IMR-90 (cell line): ENCODE measurements at regions not wholly inside any gene's neighbourhood (a gene's known extent, or its start where the extent isn't known, plus 50 kb on each side); places are given as distances from the start of the nearest gene placed in this dataset.

Experiments
- ATAC-seq: fragments of 200-7000 bp; cut with Tn5 transposase; 2 replicates; pipeline ENCODE4 v1.9.1; 2020; ENCODE audit warnings: low read depth, mild to moderate bottlenecking, moderate library complexity
- BruUV-seq: library from RNA; stranded (reverse); fragments of 400-500 nt; replicated peaks from 2 replicates; lab custom pipeline; 2021; lab: Mats Ljungman, UMichigan
- CTCF ChIA-PET: fragments of 300-600 bp; formaldehyde crosslinking; extraction: SDS; loops from one replicate; lab custom pipeline; 2021; ENCODE audit warnings: antibody characterized with exemption; lab: Yijun Ruan, JAX
- POLR2A ChIA-PET: fragments of 300-600 bp; sonication (Branson Sonifier 250); formaldehyde crosslinking; loops from one replicate; lab custom pipeline; 2022; ENCODE audit warnings: antibody characterized with exemption; ENCODE audit not compliant: unreplicated experiment; lab: Charles Lee
- DNase-seq: peaks from one replicate; pipeline ENCODE4 v3.0.0; 2013
- H2AFZ ChIP-seq: replicated peaks from 2 replicates; pipeline ENCODE3; 2013; ENCODE audit warnings: low read length, mild to moderate bottlenecking; ENCODE audit not compliant: poor library complexity
- H2AK5ac ChIP-seq: 2 replicates; pipeline ENCODE4 v1.6.1; 2013; ENCODE audit warnings: low read depth, low read length, inconsistent platforms
- H2AK9ac ChIP-seq: replicated peaks from 2 replicates; pipeline ENCODE3; 2013; ENCODE audit warnings: mild to moderate bottlenecking, low read depth, low read length, moderate library complexity; ENCODE audit not compliant: poor library complexity
- H2BK120ac ChIP-seq: 2 replicates; pipeline ENCODE4 v1.6.1; 2013; ENCODE audit warnings: low read depth, low read length, inconsistent platforms
- H2BK15ac ChIP-seq: 3 replicates; pipeline ENCODE4 v1.6.1; 2013; ENCODE audit warnings: low read depth, low read length, inconsistent platforms
- H2BK20ac ChIP-seq: 2 replicates; pipeline ENCODE4 v1.6.1; 2013; ENCODE audit warnings: low read depth, mild to moderate bottlenecking, inconsistent platforms, low read length, moderate library complexity
- H2BK5ac ChIP-seq: 2 replicates; pipeline ENCODE4 v1.6.1; 2013; ENCODE audit warnings: mild to moderate bottlenecking, low read depth, low read length, inconsistent platforms; ENCODE audit not compliant: poor library complexity, severe bottlenecking
- H3K14ac ChIP-seq: replicated peaks from 2 replicates; pipeline ENCODE4 v1.6.1; 2013; ENCODE audit warnings: low read depth, low read length, inconsistent platforms
- H3K18ac ChIP-seq: 2 replicates; pipeline ENCODE4 v1.6.1; 2013; ENCODE audit warnings: low read depth, low read length, control low read depth
- H3K23ac ChIP-seq: 2 replicates; pipeline ENCODE4 v1.6.1; 2013; ENCODE audit warnings: low read depth, low read length, inconsistent platforms
- H3K27ac ChIP-seq: 2 replicates; pipeline ENCODE4 v1.5.1; 2013; ENCODE audit warnings: mild to moderate bottlenecking, control low read depth, low read length; ENCODE audit not compliant: insufficient read depth
- H3K27me3 ChIP-seq: 2 replicates; pipeline ENCODE4 v1.6.1; 2013; ENCODE audit warnings: low read length; ENCODE audit not compliant: control insufficient read depth, insufficient read depth
- H3K36me3 ChIP-seq: 2 replicates; pipeline ENCODE4 v1.6.1; 2013; ENCODE audit warnings: low read length, mixed read lengths; ENCODE audit not compliant: control insufficient read depth, insufficient read depth
- H3K4ac ChIP-seq: 2 replicates; pipeline ENCODE4 v1.6.1; 2013; ENCODE audit warnings: low read depth, low read length, inconsistent platforms
- H3K4me1 ChIP-seq: 2 replicates; pipeline ENCODE4 v1.6.1; 2013; ENCODE audit warnings: low read length, mixed read lengths; ENCODE audit not compliant: control insufficient read depth, insufficient read depth
- H3K4me2 ChIP-seq: 2 replicates; pipeline ENCODE4 v1.6.1; 2013; ENCODE audit warnings: low read depth, mild to moderate bottlenecking, control low read depth, low read length, moderate library complexity
- H3K4me3 ChIP-seq: 2 replicates; pipeline ENCODE4 v1.5.1; 2013; ENCODE audit warnings: low read depth, mild to moderate bottlenecking, control low read depth, low read length, moderate library complexity; ENCODE audit not compliant: insufficient read depth
- H3K56ac ChIP-seq: 2 replicates; pipeline ENCODE4 v1.6.1; 2013; ENCODE audit warnings: low read length, inconsistent platforms; ENCODE audit not compliant: insufficient read depth; ENCODE audit errors: extremely low read depth
- H3K79me1 ChIP-seq, 2 experiments: 2 replicates each; pipeline ENCODE4 v1.6.1; 2013; ENCODE audit warnings: low read length in 2 of 2, inconsistent platforms in 1 of 2, low read depth in 1 of 2
- H3K9ac ChIP-seq: 2 replicates; pipeline ENCODE4 v1.6.1; 2013; ENCODE audit warnings: low read depth, low read length, control low read depth
- H3K9me1 ChIP-seq: 2 replicates; pipeline ENCODE4 v1.6.1; 2013; ENCODE audit warnings: low read length, inconsistent platforms; ENCODE audit not compliant: insufficient read depth
- H3K9me3 ChIP-seq: 2 replicates; pipeline ENCODE4 v1.6.1; 2013; ENCODE audit warnings: low read length; ENCODE audit not compliant: control insufficient read depth, insufficient read depth
- H4K20me1 ChIP-seq: 2 replicates; pipeline ENCODE4 v1.6.1; 2013; ENCODE audit warnings: low read length, inconsistent platforms; ENCODE audit not compliant: insufficient read depth
- H4K5ac ChIP-seq: 2 replicates; pipeline ENCODE4 v1.6.1; 2013; ENCODE audit warnings: mild to moderate bottlenecking, low read depth, low read length, control low read depth
- H4K8ac ChIP-seq, 2 experiments: 2 replicates each; pipeline ENCODE4 v1.6.1; 2013; ENCODE audit warnings: low read depth in 2 of 2, low read length in 2 of 2, control low read depth in 1 of 2, inconsistent platforms in 1 of 2
- H4K91ac ChIP-seq: 2 replicates; pipeline ENCODE4 v1.6.1; 2013; ENCODE audit warnings: low read depth, low read length, inconsistent platforms; ENCODE audit not compliant: insufficient read depth
- BHLHE40 ChIP-seq: fragments of 150-350 bp; IDR thresholded peaks from 2 replicates; pipeline ENCODE4 v1.6.1; 2016; ENCODE audit warnings: mild to moderate bottlenecking, low read depth, low read length
- CEBPB ChIP-seq: IDR thresholded peaks from 2 replicates; pipeline ENCODE4 v1.6.1; 2012; ENCODE audit warnings: low read depth, low read length, improper control_type of control experiment
- CHD1 ChIP-seq: IDR thresholded peaks from 2 replicates; pipeline ENCODE4 v1.6.1; 2012; ENCODE audit warnings: low read depth, low read length, improper control_type of control experiment
- ELK1 ChIP-seq: fragments of 150-350 bp; IDR thresholded peaks from 2 replicates; pipeline ENCODE4 v1.6.1; 2016; ENCODE audit warnings: low read depth, mild to moderate bottlenecking, low read length, moderate library complexity, borderline replicate concordance
- FOS ChIP-seq: fragments of 150-350 bp; IDR thresholded peaks from 2 replicates; pipeline ENCODE4 v1.6.1; 2016; ENCODE audit warnings: low read depth, low read length
- MAZ ChIP-seq: IDR thresholded peaks from 2 replicates; pipeline ENCODE4 v1.6.1; 2012; ENCODE audit warnings: low read depth, mild to moderate bottlenecking, low read length, improper control_type of control experiment, moderate library complexity, borderline replicate concordance
- MXI1 ChIP-seq: IDR thresholded peaks from 2 replicates; pipeline ENCODE4 v1.6.1; 2012; ENCODE audit warnings: low read depth, mild to moderate bottlenecking, low read length, moderate library complexity, borderline replicate concordance
- POLR2A ChIP-seq: IDR thresholded peaks from 2 replicates; pipeline ENCODE4 v1.6.1; 2012; ENCODE audit warnings: mild to moderate bottlenecking, low read depth, low read length
- RAD21 ChIP-seq: IDR thresholded peaks from 2 replicates; pipeline ENCODE4 v1.6.1; 2012; ENCODE audit warnings: low read length, improper control_type of control experiment
- RCOR1 ChIP-seq: IDR thresholded peaks from 2 replicates; pipeline ENCODE4 v1.6.1; 2012; ENCODE audit warnings: mild to moderate bottlenecking, low read length, improper control_type of control experiment; ENCODE audit not compliant: insufficient replicate concordance
- SMC3 ChIP-seq: fragments of 150-350 bp; IDR thresholded peaks from 2 replicates; pipeline ENCODE4 v1.6.1; 2016; ENCODE audit warnings: low read depth, mild to moderate bottlenecking, antibody characterized with exemption, low read length, moderate library complexity
- WGBS, 2 experiments: methylation state at CpG; one replicate each; pipeline versions ENCODE4 v1.1.5 to v1.1.7; 2013; ENCODE audit warnings: missing lambda C conversion rate in 2 of 2; ENCODE audit not compliant: insufficient read length in 1 of 2; ENCODE audit errors: extremely low coverage in 2 of 2; 5-methylcytosine and 5-hydroxymethylcytosine counted together
- dilution Hi-C: fragments of 300-500 bp; cut with HindIII; formaldehyde crosslinking; loops from one replicate; pipeline ENCODE4 v1.14.3; 2018; ENCODE audit warnings: low sequenced_read_pairs; ENCODE audit not compliant: unreplicated experiment
- in situ Hi-C: fragments of 300-500 bp; cut with MboI; formaldehyde crosslinking; loops from 3 replicates; pipeline ENCODE4 v1.14.3; 2019; ENCODE audit warnings: low sequenced_read_pairs, inconsistent platforms, mixed read lengths
- intact Hi-C: fragments of 100-400 bp; cut with micrococcal nuclease; formaldehyde crosslinking; loops from 2 replicates; pipeline ENCODE4 v1.10.0; 2022

- BruUV-seq, result no TSS peak
- in situ Hi-C loops (no loop called here), intact Hi-C loops (no loop called here), dilution Hi-C loops (no loop called here)
- no peak overlapping the region for H3K4me3 ChIP-seq
- H3K9ac ChIP-seq, result no peak overlapping the region
- H2BK15ac ChIP-seq, result no peak overlapping the region
- no peak overlapping the region for H3K56ac ChIP-seq
- no peak overlapping the region for H3K27ac ChIP-seq
- H2BK5ac ChIP-seq, result no peak overlapping the region
- no peaks in the 10 kb centered on the region for H3K27me3 ChIP-seq
- no peak overlapping the region for H4K5ac ChIP-seq
- H3K79me1 ChIP-seq, result no peaks in the 10 kb centered on the region
- no peak overlapping the region for H4K91ac ChIP-seq
- H3K14ac ChIP-seq, result no peak overlapping the region
- ChIA-PET CTCF (interaction anchor here (0.6 kb wide), 1 partner anchor 353 kb away, joined by 3 read pairs; no protein-coding TSS in a partner anchor), POLR2A (no interaction called here)
- no peak overlapping the region for H3K18ac ChIP-seq
- H2BK20ac ChIP-seq, result no peak overlapping the region
- no peaks in the 10 kb centered on the region for H3K4me1 ChIP-seq
- no CpG with 5 or more reads among the region's 2 CpGs for WGBS, 2 experiments
- H2AFZ ChIP-seq, result no peak overlapping the region
- no peak overlapping the region for H3K4me2 ChIP-seq
- TF ChIP-seq SMC3 (no peak), CEBPB (no peak), ELK1 (no peak), RAD21 (no peak), MAZ (no peak), RCOR1 (no peak), POLR2A (no peak), MXI1 (no peak), BHLHE40 (no peak), CHD1 (no peak), FOS (no peak)
- H4K20me1 ChIP-seq, result no peaks in the 10 kb centered on the region
- no peak overlapping the region for H2AK5ac ChIP-seq
- peaks cover 10% of the 10 kb centered on the region for H3K9me3 ChIP-seq
- no peak overlapping the region for H2BK120ac ChIP-seq
- H3K36me3 ChIP-seq, result no peaks in the 10 kb centered on the region
- no peak overlapping the region for H3K23ac ChIP-seq
- no peak for ATAC-seq
- H3K9me1 ChIP-seq, result no peaks in the 10 kb centered on the region
- H4K8ac ChIP-seq, result no peak overlapping the region
- DNase-seq, result no peak
- no peak overlapping the region for H3K4ac ChIP-seq
- no peak overlapping the region for H2AK9ac ChIP-seq
Measured at GRCh38 chr5:118698774-118699173, 289.6 kb downstream of the DTWD2 start.
